MM.1S (cell line): ENCODE measurements at regions not wholly inside any gene's neighbourhood (a gene's known extent, or its start where the extent isn't known, plus 50 kb on each side); places are given as distances from the start of the nearest gene placed in this dataset.

Experiments used
- EZH2 ChIP-seq: fragments of 300-600 bp; sonication (generic); optimal IDR thresholded peaks from 2 replicates; pipeline ENCODE3; 2017; ENCODE audit warnings: low read depth, mild to moderate bottlenecking, antibody characterized with exemption, low read length, mixed read lengths
- TF ChIP-seq, protein P1 (sequence below): fragments of 300-600 bp; sonication (generic); IDR thresholded peaks from 2 replicates; pipeline ENCODE4 v1.5.1; 2016; ENCODE audit warnings: antibody characterized with exemption, low read length, mixed read lengths

DNA sequence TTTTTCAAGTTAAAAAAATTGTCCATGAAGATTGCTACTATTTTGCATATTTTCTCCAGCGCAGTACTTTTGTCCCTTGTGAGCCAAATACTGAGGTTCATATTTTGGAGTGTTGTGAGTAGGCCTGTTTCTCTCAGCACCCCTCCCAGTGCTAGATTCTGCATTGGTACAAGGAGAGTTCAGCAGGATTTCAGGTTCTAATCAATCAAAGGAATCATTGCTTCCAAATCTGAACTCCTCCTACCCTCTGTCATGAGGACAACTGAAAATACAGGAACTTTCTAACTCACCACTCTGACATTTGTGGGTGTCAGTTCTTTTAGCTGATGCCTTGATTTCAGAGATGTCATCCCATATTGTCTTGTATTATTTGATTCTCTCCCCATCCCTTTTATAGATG lies 299.9 kb downstream of the FZD1 start:
- TF ChIP-seq, protein P1, sequence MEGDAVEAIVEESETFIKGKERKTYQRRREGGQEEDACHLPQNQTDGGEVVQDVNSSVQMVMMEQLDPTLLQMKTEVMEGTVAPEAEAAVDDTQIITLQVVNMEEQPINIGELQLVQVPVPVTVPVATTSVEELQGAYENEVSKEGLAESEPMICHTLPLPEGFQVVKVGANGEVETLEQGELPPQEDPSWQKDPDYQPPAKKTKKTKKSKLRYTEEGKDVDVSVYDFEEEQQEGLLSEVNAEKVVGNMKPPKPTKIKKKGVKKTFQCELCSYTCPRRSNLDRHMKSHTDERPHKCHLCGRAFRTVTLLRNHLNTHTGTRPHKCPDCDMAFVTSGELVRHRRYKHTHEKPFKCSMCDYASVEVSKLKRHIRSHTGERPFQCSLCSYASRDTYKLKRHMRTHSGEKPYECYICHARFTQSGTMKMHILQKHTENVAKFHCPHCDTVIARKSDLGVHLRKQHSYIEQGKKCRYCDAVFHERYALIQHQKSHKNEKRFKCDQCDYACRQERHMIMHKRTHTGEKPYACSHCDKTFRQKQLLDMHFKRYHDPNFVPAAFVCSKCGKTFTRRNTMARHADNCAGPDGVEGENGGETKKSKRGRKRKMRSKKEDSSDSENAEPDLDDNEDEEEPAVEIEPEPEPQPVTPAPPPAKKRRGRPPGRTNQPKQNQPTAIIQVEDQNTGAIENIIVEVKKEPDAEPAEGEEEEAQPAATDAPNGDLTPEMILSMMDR = no peak
- TF ChIP-seq EZH2 = no peak
